IMR-90 (cell line): ENCODE measurements at regions not wholly inside any gene's neighbourhood (a gene's known extent, or its start where the extent isn't known, plus 50 kb on each side); places are given as distances from the start of the nearest gene placed in this dataset.

Source experiments
- ATAC-seq: fragments of 200-7000 bp; cut with Tn5 transposase; 2 replicates; pipeline ENCODE4 v1.9.1; 2020; ENCODE audit warnings: low read depth, mild to moderate bottlenecking, moderate library complexity
- BruUV-seq: library from RNA; stranded (reverse); fragments of 400-500 nt; replicated peaks from 2 replicates; lab custom pipeline; 2021; lab: Mats Ljungman, UMichigan
- CTCF ChIA-PET: fragments of 300-600 bp; formaldehyde crosslinking; extraction: SDS; loops from one replicate; lab custom pipeline; 2021; ENCODE audit warnings: antibody characterized with exemption; lab: Yijun Ruan, JAX
- POLR2A ChIA-PET: fragments of 300-600 bp; sonication (Branson Sonifier 250); formaldehyde crosslinking; loops from one replicate; lab custom pipeline; 2022; ENCODE audit warnings: antibody characterized with exemption; ENCODE audit not compliant: unreplicated experiment; lab: Charles Lee
- DNase-seq: peaks from one replicate; pipeline ENCODE4 v3.0.0; 2013
- H2AFZ ChIP-seq: replicated peaks from 2 replicates; pipeline ENCODE3; 2013; ENCODE audit warnings: low read length, mild to moderate bottlenecking; ENCODE audit not compliant: poor library complexity
- H2AK5ac ChIP-seq: 2 replicates; pipeline ENCODE4 v1.6.1; 2013; ENCODE audit warnings: low read depth, low read length, inconsistent platforms
- H2AK9ac ChIP-seq: replicated peaks from 2 replicates; pipeline ENCODE3; 2013; ENCODE audit warnings: mild to moderate bottlenecking, low read depth, low read length, moderate library complexity; ENCODE audit not compliant: poor library complexity
- H2BK120ac ChIP-seq: 2 replicates; pipeline ENCODE4 v1.6.1; 2013; ENCODE audit warnings: low read depth, low read length, inconsistent platforms
- H2BK15ac ChIP-seq: 3 replicates; pipeline ENCODE4 v1.6.1; 2013; ENCODE audit warnings: low read depth, low read length, inconsistent platforms
- H2BK20ac ChIP-seq: 2 replicates; pipeline ENCODE4 v1.6.1; 2013; ENCODE audit warnings: low read depth, mild to moderate bottlenecking, inconsistent platforms, low read length, moderate library complexity
- H2BK5ac ChIP-seq: 2 replicates; pipeline ENCODE4 v1.6.1; 2013; ENCODE audit warnings: mild to moderate bottlenecking, low read depth, low read length, inconsistent platforms; ENCODE audit not compliant: poor library complexity, severe bottlenecking
- H3K14ac ChIP-seq: replicated peaks from 2 replicates; pipeline ENCODE4 v1.6.1; 2013; ENCODE audit warnings: low read depth, low read length, inconsistent platforms
- H3K18ac ChIP-seq: 2 replicates; pipeline ENCODE4 v1.6.1; 2013; ENCODE audit warnings: low read depth, low read length, control low read depth
- H3K23ac ChIP-seq: 2 replicates; pipeline ENCODE4 v1.6.1; 2013; ENCODE audit warnings: low read depth, low read length, inconsistent platforms
- H3K27ac ChIP-seq: 2 replicates; pipeline ENCODE4 v1.5.1; 2013; ENCODE audit warnings: mild to moderate bottlenecking, control low read depth, low read length; ENCODE audit not compliant: insufficient read depth
- H3K27me3 ChIP-seq: 2 replicates; pipeline ENCODE4 v1.6.1; 2013; ENCODE audit warnings: low read length; ENCODE audit not compliant: control insufficient read depth, insufficient read depth
- H3K36me3 ChIP-seq: 2 replicates; pipeline ENCODE4 v1.6.1; 2013; ENCODE audit warnings: low read length, mixed read lengths; ENCODE audit not compliant: control insufficient read depth, insufficient read depth
- H3K4ac ChIP-seq: 2 replicates; pipeline ENCODE4 v1.6.1; 2013; ENCODE audit warnings: low read depth, low read length, inconsistent platforms
- H3K4me1 ChIP-seq: 2 replicates; pipeline ENCODE4 v1.6.1; 2013; ENCODE audit warnings: low read length, mixed read lengths; ENCODE audit not compliant: control insufficient read depth, insufficient read depth
- H3K4me2 ChIP-seq: 2 replicates; pipeline ENCODE4 v1.6.1; 2013; ENCODE audit warnings: low read depth, mild to moderate bottlenecking, control low read depth, low read length, moderate library complexity
- H3K4me3 ChIP-seq: 2 replicates; pipeline ENCODE4 v1.5.1; 2013; ENCODE audit warnings: low read depth, mild to moderate bottlenecking, control low read depth, low read length, moderate library complexity; ENCODE audit not compliant: insufficient read depth
- H3K56ac ChIP-seq: 2 replicates; pipeline ENCODE4 v1.6.1; 2013; ENCODE audit warnings: low read length, inconsistent platforms; ENCODE audit not compliant: insufficient read depth; ENCODE audit errors: extremely low read depth
- H3K79me1 ChIP-seq, 2 experiments: 2 replicates each; pipeline ENCODE4 v1.6.1; 2013; ENCODE audit warnings: low read length in 2 of 2, inconsistent platforms in 1 of 2, low read depth in 1 of 2
- H3K9ac ChIP-seq: 2 replicates; pipeline ENCODE4 v1.6.1; 2013; ENCODE audit warnings: low read depth, low read length, control low read depth
- H3K9me1 ChIP-seq: 2 replicates; pipeline ENCODE4 v1.6.1; 2013; ENCODE audit warnings: low read length, inconsistent platforms; ENCODE audit not compliant: insufficient read depth
- H3K9me3 ChIP-seq: 2 replicates; pipeline ENCODE4 v1.6.1; 2013; ENCODE audit warnings: low read length; ENCODE audit not compliant: control insufficient read depth, insufficient read depth
- H4K20me1 ChIP-seq: 2 replicates; pipeline ENCODE4 v1.6.1; 2013; ENCODE audit warnings: low read length, inconsistent platforms; ENCODE audit not compliant: insufficient read depth
- H4K5ac ChIP-seq: 2 replicates; pipeline ENCODE4 v1.6.1; 2013; ENCODE audit warnings: mild to moderate bottlenecking, low read depth, low read length, control low read depth
- H4K8ac ChIP-seq, 2 experiments: 2 replicates each; pipeline ENCODE4 v1.6.1; 2013; ENCODE audit warnings: low read depth in 2 of 2, low read length in 2 of 2, control low read depth in 1 of 2, inconsistent platforms in 1 of 2
- H4K91ac ChIP-seq: 2 replicates; pipeline ENCODE4 v1.6.1; 2013; ENCODE audit warnings: low read depth, low read length, inconsistent platforms; ENCODE audit not compliant: insufficient read depth
- BHLHE40 ChIP-seq: fragments of 150-350 bp; IDR thresholded peaks from 2 replicates; pipeline ENCODE4 v1.6.1; 2016; ENCODE audit warnings: mild to moderate bottlenecking, low read depth, low read length
- CEBPB ChIP-seq: IDR thresholded peaks from 2 replicates; pipeline ENCODE4 v1.6.1; 2012; ENCODE audit warnings: low read depth, low read length, improper control_type of control experiment
- CHD1 ChIP-seq: IDR thresholded peaks from 2 replicates; pipeline ENCODE4 v1.6.1; 2012; ENCODE audit warnings: low read depth, low read length, improper control_type of control experiment
- CTCF ChIP-seq: conservative IDR thresholded peaks from 2 replicates; pipeline ENCODE4 v1.5.1; 2012; ENCODE audit warnings: mild to moderate bottlenecking, low read depth, low read length, improper control_type of control experiment
- ELK1 ChIP-seq: fragments of 150-350 bp; IDR thresholded peaks from 2 replicates; pipeline ENCODE4 v1.6.1; 2016; ENCODE audit warnings: low read depth, mild to moderate bottlenecking, low read length, moderate library complexity, borderline replicate concordance
- FOS ChIP-seq: fragments of 150-350 bp; IDR thresholded peaks from 2 replicates; pipeline ENCODE4 v1.6.1; 2016; ENCODE audit warnings: low read depth, low read length
- MAFK ChIP-seq: IDR thresholded peaks from 2 replicates; pipeline ENCODE4 v1.6.1; 2012; ENCODE audit warnings: low read depth, low read length, improper control_type of control experiment
- MAZ ChIP-seq: IDR thresholded peaks from 2 replicates; pipeline ENCODE4 v1.6.1; 2012; ENCODE audit warnings: low read depth, mild to moderate bottlenecking, low read length, improper control_type of control experiment, moderate library complexity, borderline replicate concordance
- MXI1 ChIP-seq: IDR thresholded peaks from 2 replicates; pipeline ENCODE4 v1.6.1; 2012; ENCODE audit warnings: low read depth, mild to moderate bottlenecking, low read length, moderate library complexity, borderline replicate concordance
- NFE2L2 ChIP-seq: fragments of 150-350 bp; IDR thresholded peaks from 2 replicates; pipeline ENCODE4 v1.6.1; 2016; ENCODE audit warnings: low read depth, mild to moderate bottlenecking, low read length
- POLR2A ChIP-seq: IDR thresholded peaks from 2 replicates; pipeline ENCODE4 v1.6.1; 2012; ENCODE audit warnings: mild to moderate bottlenecking, low read depth, low read length
- RAD21 ChIP-seq: IDR thresholded peaks from 2 replicates; pipeline ENCODE4 v1.6.1; 2012; ENCODE audit warnings: low read length, improper control_type of control experiment
- RCOR1 ChIP-seq: IDR thresholded peaks from 2 replicates; pipeline ENCODE4 v1.6.1; 2012; ENCODE audit warnings: mild to moderate bottlenecking, low read length, improper control_type of control experiment; ENCODE audit not compliant: insufficient replicate concordance
- RFX5 ChIP-seq: IDR thresholded peaks from 2 replicates; pipeline ENCODE4 v1.8.0; 2012; ENCODE audit warnings: low read depth, mild to moderate bottlenecking, low read length, moderate library complexity
- SMC3 ChIP-seq: fragments of 150-350 bp; IDR thresholded peaks from 2 replicates; pipeline ENCODE4 v1.6.1; 2016; ENCODE audit warnings: low read depth, mild to moderate bottlenecking, antibody characterized with exemption, low read length, moderate library complexity
- USF2 ChIP-seq: fragments of 150-350 bp; IDR thresholded peaks from 2 replicates; pipeline ENCODE4 v1.6.1; 2017; ENCODE audit warnings: mild to moderate bottlenecking, antibody characterized with exemption, low read length, low read depth
- WGBS, 2 experiments: methylation state at CpG; one replicate each; pipeline versions ENCODE4 v1.1.5 to v1.1.7; 2013; ENCODE audit warnings: missing lambda C conversion rate in 2 of 2; ENCODE audit not compliant: insufficient read length in 1 of 2; ENCODE audit errors: extremely low coverage in 2 of 2; 5-methylcytosine and 5-hydroxymethylcytosine counted together
- dilution Hi-C: fragments of 300-500 bp; cut with HindIII; formaldehyde crosslinking; loops from one replicate; pipeline ENCODE4 v1.14.3; 2018; ENCODE audit warnings: low sequenced_read_pairs; ENCODE audit not compliant: unreplicated experiment
- in situ Hi-C: fragments of 300-500 bp; cut with MboI; formaldehyde crosslinking; loops from 3 replicates; pipeline ENCODE4 v1.14.3; 2019; ENCODE audit warnings: low sequenced_read_pairs, inconsistent platforms, mixed read lengths
- intact Hi-C: fragments of 100-400 bp; cut with micrococcal nuclease; formaldehyde crosslinking; loops from 2 replicates; pipeline ENCODE4 v1.10.0; 2022

- no peak overlapping the region for H3K9ac ChIP-seq
- no peak overlapping the region for H2BK5ac ChIP-seq
- DNase-seq (no peak), ATAC-seq (no peak)
- H2BK20ac ChIP-seq = no peak overlapping the region
- TF ChIP-seq RCOR1 = no peak
- no peak for TF ChIP-seq BHLHE40
- no peak for TF ChIP-seq FOS
- no peak for TF ChIP-seq POLR2A
- no peak for TF ChIP-seq RAD21
- TF ChIP-seq RFX5 = no peak
- TF ChIP-seq ELK1 = no peak
- TF ChIP-seq CTCF = no peak
- no peak for TF ChIP-seq NFE2L2
- TF ChIP-seq MXI1 = no peak
- TF ChIP-seq MAZ = no peak
- TF ChIP-seq CEBPB = no peak
- TF ChIP-seq USF2 = no peak
- no peak for TF ChIP-seq SMC3
- TF ChIP-seq CHD1 = no peak
- no peak for TF ChIP-seq MAFK
- H2BK120ac ChIP-seq = no peak overlapping the region
- ChIA-PET POLR2A (no interaction called here), CTCF (no interaction called here)
- H3K9me3 ChIP-seq = peaks cover 2% of the 10 kb centered on the region; the same call in 1 of the 2 replicates
- BruUV-seq = no TSS peak
- H3K79me1 ChIP-seq = no peaks in the 10 kb centered on the region
- H3K23ac ChIP-seq = no peak overlapping the region
- H3K14ac ChIP-seq = no peak overlapping the region
- no peak overlapping the region for H4K5ac ChIP-seq
- intact Hi-C loops (no loop called here), in situ Hi-C loops (no loop called here), dilution Hi-C loops (no loop called here)
- H2AFZ ChIP-seq = no peak overlapping the region
- 60% methylated on average over 1 of the region's 15 CpGs; no CpG with 5 or more reads in 1 of the 2 experiments for WGBS, 2 experiments
- no peak overlapping the region for H3K4ac ChIP-seq
- no peak overlapping the region for H2AK9ac ChIP-seq
- no peak overlapping the region for H3K27ac ChIP-seq
- H3K4me2 ChIP-seq = no peak overlapping the region
- no peaks in the 10 kb centered on the region for H3K4me1 ChIP-seq
- H3K9me1 ChIP-seq = no peaks in the 10 kb centered on the region
- no peaks in the 10 kb centered on the region for H3K36me3 ChIP-seq
- H2AK5ac ChIP-seq = no peak overlapping the region
- no peak overlapping the region for H4K91ac ChIP-seq
- no peaks in the 10 kb centered on the region; the same call in 1 of the 2 replicates for H4K20me1 ChIP-seq
- H4K8ac ChIP-seq = no peak overlapping the region
- H2BK15ac ChIP-seq = no peak overlapping the region
- H3K18ac ChIP-seq = no peak overlapping the region
- no peak overlapping the region for H3K4me3 ChIP-seq
- no peak overlapping the region for H3K56ac ChIP-seq
- H3K27me3 ChIP-seq = peaks cover 22% of the 10 kb centered on the region; the same call in 1 of the 2 replicates
Observed at GRCh38 chr11:71368966-71369365, 79.2 kb downstream of the DHCR7 start.
